HUES48 (cell line): ENCODE measurements at regions not wholly inside any gene's neighbourhood (a gene's known extent, or its start where the extent isn't known, plus 50 kb on each side); places are given as distances from the start of the nearest gene placed in this dataset.
A peak's percentile ranks its signal among the peaks of the same experiment; 100 is the strongest.
"Not testable (repeated sequence)": the region's sequence is repeated elsewhere in the genome, so short reads cannot be mapped to it uniquely, and the experiment has no call there.

Source experiments
- H3K27ac ChIP-seq: one replicate; pipeline ENCODE4 v1.7.0; 2013; ENCODE audit warnings: low read depth, low read length, inconsistent platforms
- H3K27me3 ChIP-seq: 2 replicates; pipeline ENCODE4 v1.6.1; 2013; ENCODE audit warnings: mild to moderate bottlenecking, low read length; ENCODE audit not compliant: control insufficient read depth, insufficient read depth
- H3K36me3 ChIP-seq: 2 replicates; pipeline ENCODE4 v1.6.1; 2013; ENCODE audit warnings: low read length; ENCODE audit not compliant: control insufficient read depth, insufficient read depth
- H3K4me1 ChIP-seq: 2 replicates; pipeline ENCODE4 v1.6.1; 2013; ENCODE audit warnings: mild to moderate bottlenecking, low read length; ENCODE audit not compliant: control insufficient read depth, insufficient read depth
- H3K4me3 ChIP-seq: 2 replicates; pipeline ENCODE4 v1.5.1; 2013; ENCODE audit warnings: mild to moderate bottlenecking, low read depth, low read length
- H3K9ac ChIP-seq: 2 replicates; pipeline ENCODE4 v1.6.1; 2013; ENCODE audit warnings: mild to moderate bottlenecking, low read depth, low read length, moderate library complexity
- H3K9me3 ChIP-seq: 2 replicates; pipeline ENCODE4 v1.6.1; 2013; ENCODE audit warnings: low read length; ENCODE audit not compliant: control insufficient read depth, insufficient read depth

- Histone ChIP-seq H3K4me3 (peak overlapping the region; percentile 62), H3K27ac (peak overlapping the region; percentile 28), H3K9ac (peak overlapping the region; percentile 72)
- not testable (repeated sequence) for H3K27me3 ChIP-seq, H3K9me3 ChIP-seq, H3K36me3 ChIP-seq, H3K4me1 ChIP-seq
Observed at GRCh38 chr16:72627182-72627896, 420.6 kb downstream of the ZFHX3 start.

- H3K9ac ChIP-seq, result no peak overlapping the region
Observed at GRCh38 chr16:72626623-72627022, 421.3 kb downstream of the ZFHX3 start.

GRCh38 chr16:72621651-72622050 lies 426.3 kb downstream of the ZFHX3 start:
- no peak overlapping the region for H3K27ac ChIP-seq
- H3K4me3 ChIP-seq, result no peak overlapping the region
- H3K9ac ChIP-seq, result no peak overlapping the region
- no peaks in the 10 kb centered on the region for H3K9me3 ChIP-seq
- H3K36me3 ChIP-seq, result no peaks in the 10 kb centered on the region
- H3K4me1 ChIP-seq, result 0 out of 2 replicates have a peak, but pooled peaks cover 7% of the 10 kb centered on the region
- H3K27me3 ChIP-seq, result no peaks in the 10 kb centered on the region

More at GRCh38 chr16:72626623-72627022, 421.3 kb downstream of the ZFHX3 start:
- Histone ChIP-seq H3K36me3 (no peaks in the 10 kb centered on the region), H3K9me3 (no peaks in the 10 kb centered on the region), H3K4me1 (no peaks in the 10 kb centered on the region), H3K27me3 (no peaks in the 10 kb centered on the region), H3K4me3 (peak overlapping the region; percentile 62), H3K27ac (no peak overlapping the region)

- no peak overlapping the region for H3K27ac ChIP-seq
- H3K4me1 ChIP-seq, result 0 out of 2 replicates have a peak, but pooled peaks cover 7% of the 10 kb centered on the region
- no peaks in the 10 kb centered on the region for H3K36me3 ChIP-seq
- no peaks in the 10 kb centered on the region for H3K27me3 ChIP-seq
- no peak overlapping the region for H3K9ac ChIP-seq
- H3K9me3 ChIP-seq, result no peaks in the 10 kb centered on the region
- no peak overlapping the region for H3K4me3 ChIP-seq
Observed at GRCh38 chr16:72620853-72621252, 427.1 kb downstream of the ZFHX3 start.

DNA sequence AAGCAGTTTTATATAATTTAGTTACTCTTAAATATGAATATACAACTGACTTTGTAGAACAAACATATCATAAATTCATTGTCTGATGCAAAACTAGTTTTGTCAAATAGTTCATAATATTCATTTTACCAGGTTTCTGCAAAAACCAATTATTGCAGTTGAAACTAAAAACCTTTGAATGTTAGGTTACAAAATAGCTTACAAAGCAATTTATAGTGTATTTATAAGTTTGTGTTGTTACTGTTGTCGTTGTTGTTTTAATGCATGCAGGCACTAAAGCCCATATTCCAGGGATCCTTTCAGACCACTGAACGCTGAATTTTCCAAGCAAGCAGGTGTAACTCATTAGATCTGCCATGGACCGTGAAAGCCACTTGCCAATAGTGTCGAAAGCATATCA lies 427.6 kb downstream of the ZFHX3 start:
- Histone ChIP-seq H3K9me3 (no peaks in the 10 kb centered on the region), H3K9ac (no peak overlapping the region), H3K4me1 (0 out of 2 replicates have a peak, but pooled peaks cover 7% of the 10 kb centered on the region)

GRCh38 chr16:72615856-72616255 lies 432.1 kb downstream of the ZFHX3 start:
- Histone ChIP-seq H3K4me1 (peaks cover 6% of the 10 kb centered on the region; the same call in 1 of the 2 replicates), H3K27me3 (no peaks in the 10 kb centered on the region), H3K36me3 (no peaks in the 10 kb centered on the region), H3K9me3 (no peaks in the 10 kb centered on the region), H3K9ac (no peak overlapping the region), H3K27ac (no peak overlapping the region), H3K4me3 (no peak overlapping the region)

More for the DNA sequence above, 427.6 kb downstream of the ZFHX3 start:
- Histone ChIP-seq H3K27ac (no peak overlapping the region), H3K36me3 (no peaks in the 10 kb centered on the region), H3K27me3 (no peaks in the 10 kb centered on the region), H3K4me3 (no peak overlapping the region)

GRCh38 chr16:72612718-72613117 lies 435.2 kb downstream of the ZFHX3 start:
- no peaks in the 10 kb centered on the region for H3K36me3 ChIP-seq
- no peaks in the 10 kb centered on the region for H3K27me3 ChIP-seq
- no peak overlapping the region for H3K27ac ChIP-seq
- no peak overlapping the region for H3K9ac ChIP-seq
- H3K4me3 ChIP-seq, result no peak overlapping the region
- H3K9me3 ChIP-seq, result no peaks in the 10 kb centered on the region
- H3K4me1 ChIP-seq, result peaks cover 16% of the 10 kb centered on the region

- no peaks in the 10 kb centered on the region for H3K36me3 ChIP-seq
- H3K4me3 ChIP-seq, result no peak overlapping the region
- no peaks in the 10 kb centered on the region for H3K27me3 ChIP-seq
- no peaks in the 10 kb centered on the region for H3K9me3 ChIP-seq
- H3K27ac ChIP-seq, result no peak overlapping the region
- peaks cover 16% of the 10 kb centered on the region for H3K4me1 ChIP-seq
- H3K9ac ChIP-seq, result no peak overlapping the region
Observed at GRCh38 chr16:72612256-72612655, 435.7 kb downstream of the ZFHX3 start.

DNA sequence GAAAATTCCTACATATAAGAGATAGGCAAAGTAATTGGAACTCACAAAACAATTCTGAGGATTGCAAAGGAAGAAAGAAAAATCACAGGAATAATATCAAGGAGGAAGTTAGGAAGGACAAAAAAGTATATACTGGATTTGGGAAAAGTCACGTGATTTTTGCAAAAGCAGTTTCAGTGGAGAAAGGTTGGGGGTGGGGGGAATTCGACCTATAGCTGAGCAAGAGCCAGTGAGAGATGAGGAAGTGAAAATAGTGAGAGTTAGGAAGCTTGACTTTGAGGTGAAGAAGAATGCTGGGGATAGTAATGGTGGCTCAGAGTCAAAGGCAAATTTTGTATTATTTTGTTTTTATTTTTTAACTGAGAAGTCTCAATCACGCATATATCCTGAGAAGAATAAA lies 438.0 kb upstream of the PMFBP1 start:
- no peak overlapping the region for H3K4me3 ChIP-seq
- no peaks in the 10 kb centered on the region for H3K9me3 ChIP-seq
- H3K27ac ChIP-seq, result no peak overlapping the region
- H3K36me3 ChIP-seq, result no peaks in the 10 kb centered on the region
- H3K9ac ChIP-seq, result no peak overlapping the region
- H3K27me3 ChIP-seq, result no peaks in the 10 kb centered on the region
- peaks cover 21% of the 10 kb centered on the region for H3K4me1 ChIP-seq

GRCh38 chr16:72609066-72609465 lies 437.1 kb upstream of the PMFBP1 start:
- no peak overlapping the region for H3K9ac ChIP-seq
- H3K4me1 ChIP-seq, result peaks cover 29% of the 10 kb centered on the region
- no peak overlapping the region for H3K4me3 ChIP-seq
- H3K9me3 ChIP-seq, result no peaks in the 10 kb centered on the region
- no peaks in the 10 kb centered on the region for H3K27me3 ChIP-seq
- H3K36me3 ChIP-seq, result no peaks in the 10 kb centered on the region
- no peak overlapping the region for H3K27ac ChIP-seq

DNA sequence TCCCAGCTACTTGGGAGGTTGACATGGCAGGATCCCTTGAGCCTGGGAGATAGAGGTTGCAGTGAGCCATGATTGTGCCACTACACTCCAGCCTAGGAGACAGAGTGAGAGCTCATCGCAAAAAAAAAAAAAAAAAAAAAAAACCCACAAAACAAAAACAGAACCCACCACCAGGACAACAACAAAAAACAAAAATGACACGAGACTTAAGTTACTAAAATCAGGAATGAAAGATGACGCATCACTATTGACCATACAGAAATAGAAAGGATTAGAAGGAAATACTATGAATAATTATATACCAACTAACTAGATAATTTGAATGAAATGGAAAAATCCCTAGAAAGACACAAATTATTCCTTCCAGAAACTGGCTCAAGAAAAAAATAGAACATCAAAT lies 432.4 kb upstream of the PMFBP1 start:
- H3K27ac ChIP-seq, result no peak overlapping the region
- H3K27me3 ChIP-seq, result no peaks in the 10 kb centered on the region
- no peak overlapping the region for H3K9ac ChIP-seq
- H3K4me1 ChIP-seq, result peaks cover 17% of the 10 kb centered on the region
- no peaks in the 10 kb centered on the region for H3K9me3 ChIP-seq
- no peak overlapping the region for H3K4me3 ChIP-seq
- no peaks in the 10 kb centered on the region for H3K36me3 ChIP-seq
